ENCODE measurements at regions not wholly inside any gene's neighbourhood (a gene's known extent, or its start where the extent isn't known, plus 50 kb on each side); places are given as distances from the start of the nearest gene placed in this dataset.

- H3K4me1 Mint-ChIP-seq = no peaks in the 10 kb centered on the region
- no peak overlapping the region for H3K4me3 Mint-ChIP-seq
- no peak overlapping the region for H3K27ac Mint-ChIP-seq
- peaks cover 9% of the 10 kb centered on the region for H3K27me3 Mint-ChIP-seq
- H3K9me3 Mint-ChIP-seq = no peaks in the 10 kb centered on the region
- CTCF ChIA-PET = no interaction called here
- DNase-seq = no peak
- no peaks in the 10 kb centered on the region for H3K36me3 Mint-ChIP-seq
Observed at GRCh38 chr1:87165177-87165576, 163.5 kb upstream of the LMO4 start.

GRCh38 chr1:87167157-87167789 lies 161.4 kb upstream of the LMO4 start:
- CTCF ChIA-PET = no interaction called here
- Mint-ChIP-seq H3K4me1 (no peaks in the 10 kb centered on the region), H3K27me3 (peaks cover 10% of the 10 kb centered on the region), H3K9me3 (no peaks in the 10 kb centered on the region), H3K36me3 (no peaks in the 10 kb centered on the region), H3K27ac (no peak overlapping the region), H3K4me3 (no peak overlapping the region)
- DNase-seq = no peak

GRCh38 chr1:87167848-87168525 lies 160.7 kb upstream of the LMO4 start:
- no peaks in the 10 kb centered on the region for H3K9me3 Mint-ChIP-seq
- peaks cover 16% of the 10 kb centered on the region for H3K27me3 Mint-ChIP-seq
- CTCF ChIA-PET = no interaction called here
- H3K27ac Mint-ChIP-seq = no peak overlapping the region
- no peak for DNase-seq
- H3K4me1 Mint-ChIP-seq = no peaks in the 10 kb centered on the region
- no peaks in the 10 kb centered on the region for H3K36me3 Mint-ChIP-seq
- H3K4me3 Mint-ChIP-seq = no peak overlapping the region

- H3K4me3 Mint-ChIP-seq = no peak overlapping the region
- H3K9me3 Mint-ChIP-seq = no peaks in the 10 kb centered on the region
- no peaks in the 10 kb centered on the region for H3K36me3 Mint-ChIP-seq
- no peaks in the 10 kb centered on the region for H3K4me1 Mint-ChIP-seq
- H3K27ac Mint-ChIP-seq = no peak overlapping the region
- DNase-seq = no peak
- peaks cover 16% of the 10 kb centered on the region for H3K27me3 Mint-ChIP-seq
- CTCF ChIA-PET = no interaction called here
Observed at GRCh38 chr1:87169263-87169910, 159.3 kb upstream of the LMO4 start.

- no peak overlapping the region for H3K27ac Mint-ChIP-seq
- peaks cover 12% of the 10 kb centered on the region for H3K27me3 Mint-ChIP-seq
Observed at GRCh38 chr1:87170157-87170556, 158.5 kb upstream of the LMO4 start.

GRCh38 chr1:87170931-87171598 lies 157.6 kb upstream of the LMO4 start:
- no peaks in the 10 kb centered on the region for H3K4me1 Mint-ChIP-seq
- no peak overlapping the region for H3K4me3 Mint-ChIP-seq
- DNase-seq = no peak
- H3K36me3 Mint-ChIP-seq = no peaks in the 10 kb centered on the region
- no peaks in the 10 kb centered on the region for H3K9me3 Mint-ChIP-seq
- CTCF ChIA-PET = no interaction called here
- H3K27ac Mint-ChIP-seq = no peak overlapping the region
- H3K27me3 Mint-ChIP-seq = peaks cover 12% of the 10 kb centered on the region

More at GRCh38 chr1:87170157-87170556, 158.5 kb upstream of the LMO4 start:
- H3K9me3 Mint-ChIP-seq = no peaks in the 10 kb centered on the region
- H3K4me3 Mint-ChIP-seq = no peak overlapping the region
- CTCF ChIA-PET = no interaction called here
- no peaks in the 10 kb centered on the region for H3K4me1 Mint-ChIP-seq
- no peak for DNase-seq
- no peaks in the 10 kb centered on the region for H3K36me3 Mint-ChIP-seq

GRCh38 chr1:87173231-87173630 lies 155.4 kb upstream of the LMO4 start:
- Mint-ChIP-seq H3K4me1 (no peaks in the 10 kb centered on the region), H3K4me3 (no peak overlapping the region), H3K9me3 (no peaks in the 10 kb centered on the region), H3K36me3 (no peaks in the 10 kb centered on the region), H3K27me3 (peaks cover 7% of the 10 kb centered on the region), H3K27ac (no peak overlapping the region)
- CTCF ChIA-PET = no interaction called here
- DNase-seq = no peak

GRCh38 chr1:87174724-87175245 lies 153.9 kb upstream of the LMO4 start:
- Mint-ChIP-seq H3K27me3 (peaks cover 17% of the 10 kb centered on the region), H3K4me1 (no peaks in the 10 kb centered on the region), H3K4me3 (no peak overlapping the region), H3K9me3 (no peaks in the 10 kb centered on the region), H3K36me3 (no peaks in the 10 kb centered on the region), H3K27ac (no peak overlapping the region)
- CTCF ChIA-PET = no interaction called here
- DNase-seq = no peak

GRCh38 chr1:87176087-87176486 lies 152.6 kb upstream of the LMO4 start:
- CTCF ChIA-PET = no interaction called here
- H3K9me3 Mint-ChIP-seq = no peaks in the 10 kb centered on the region
- H3K4me3 Mint-ChIP-seq = no peak overlapping the region
- H3K4me1 Mint-ChIP-seq = no peaks in the 10 kb centered on the region
- DNase-seq = no peak
- no peak overlapping the region for H3K27ac Mint-ChIP-seq
- peaks cover 18% of the 10 kb centered on the region for H3K27me3 Mint-ChIP-seq
- H3K36me3 Mint-ChIP-seq = no peaks in the 10 kb centered on the region

GRCh38 chr1:87176514-87176913 lies 152.2 kb upstream of the LMO4 start:
- no peak overlapping the region for H3K4me3 Mint-ChIP-seq
- no peaks in the 10 kb centered on the region for H3K9me3 Mint-ChIP-seq
- H3K4me1 Mint-ChIP-seq = no peaks in the 10 kb centered on the region
- CTCF ChIA-PET = no interaction called here
- H3K27ac Mint-ChIP-seq = no peak overlapping the region
- peaks cover 18% of the 10 kb centered on the region for H3K27me3 Mint-ChIP-seq
- no peak for DNase-seq
- H3K36me3 Mint-ChIP-seq = no peaks in the 10 kb centered on the region

- H3K36me3 Mint-ChIP-seq = no peaks in the 10 kb centered on the region
- no peak overlapping the region for H3K27ac Mint-ChIP-seq
- no peaks in the 10 kb centered on the region for H3K4me1 Mint-ChIP-seq
- H3K4me3 Mint-ChIP-seq = no peak overlapping the region
- peaks cover 20% of the 10 kb centered on the region for H3K27me3 Mint-ChIP-seq
- H3K9me3 Mint-ChIP-seq = no peaks in the 10 kb centered on the region
- CTCF ChIA-PET = no interaction called here
- DNase-seq = no peak
Observed at GRCh38 chr1:87178441-87178840, 150.2 kb upstream of the LMO4 start.

GRCh38 chr1:87179076-87179810 lies 149.4 kb upstream of the LMO4 start:
- Mint-ChIP-seq H3K9me3 (no peaks in the 10 kb centered on the region), H3K27me3 (peaks cover 20% of the 10 kb centered on the region), H3K27ac (no peak overlapping the region), H3K4me3 (no peak overlapping the region), H3K36me3 (no peaks in the 10 kb centered on the region), H3K4me1 (no peaks in the 10 kb centered on the region)
- no peak for DNase-seq
- CTCF ChIA-PET = no interaction called here

- H3K9me3 Mint-ChIP-seq = no peaks in the 10 kb centered on the region
- no peaks in the 10 kb centered on the region for H3K36me3 Mint-ChIP-seq
- H3K27ac Mint-ChIP-seq = no peak overlapping the region
- no peaks in the 10 kb centered on the region for H3K4me1 Mint-ChIP-seq
- CTCF ChIA-PET = no interaction called here
- peaks cover 20% of the 10 kb centered on the region for H3K27me3 Mint-ChIP-seq
- H3K4me3 Mint-ChIP-seq = no peak overlapping the region
- DNase-seq = no peak
Observed at GRCh38 chr1:87179851-87180519, 148.7 kb upstream of the LMO4 start.

GRCh38 chr1:87180682-87181081 lies 148.0 kb upstream of the LMO4 start:
- no peaks in the 10 kb centered on the region for H3K9me3 Mint-ChIP-seq
- H3K36me3 Mint-ChIP-seq = no peaks in the 10 kb centered on the region
- CTCF ChIA-PET = no interaction called here
- no peak for DNase-seq
- H3K4me1 Mint-ChIP-seq = no peaks in the 10 kb centered on the region
- H3K27me3 Mint-ChIP-seq = peaks cover 21% of the 10 kb centered on the region
- H3K4me3 Mint-ChIP-seq = no peak overlapping the region
- no peak overlapping the region for H3K27ac Mint-ChIP-seq
